Glutamatergic neuron (in vitro differentiated cells): ENCODE measurements at regions not wholly inside any gene's neighbourhood (a gene's known extent, or its start where the extent isn't known, plus 50 kb on each side); places are given as distances from the start of the nearest gene placed in this dataset.
"Not testable (repeated sequence)": the region's sequence is repeated elsewhere in the genome, so short reads cannot be mapped to it uniquely, and the experiment has no call there.

Experiments
- DNase-seq: peaks from one replicate; pipeline ENCODE4 v3.0.0; 2022
- H3K27ac Mint-ChIP-seq: one replicate; pipeline ENCODE4 v1.8.0; 2020; ENCODE audit warnings: mild to moderate bottlenecking, mixed read lengths, inconsistent platforms; ENCODE audit not compliant: unreplicated experiment
- H3K27me3 Mint-ChIP-seq: one replicate; pipeline ENCODE4 v1.8.0; 2020; ENCODE audit warnings: mild to moderate bottlenecking, moderate library complexity, mixed read lengths, inconsistent platforms; ENCODE audit not compliant: unreplicated experiment
- H3K36me3 Mint-ChIP-seq: one replicate; pipeline ENCODE4 v1.8.0; 2020; ENCODE audit warnings: mild to moderate bottlenecking, mixed read lengths, inconsistent platforms; ENCODE audit not compliant: unreplicated experiment
- H3K4me1 Mint-ChIP-seq: one replicate; pipeline ENCODE4 v1.8.0; 2020; ENCODE audit warnings: mild to moderate bottlenecking, low read depth, mixed read lengths, inconsistent platforms; ENCODE audit not compliant: unreplicated experiment
- H3K4me3 Mint-ChIP-seq: one replicate; pipeline ENCODE4 v1.8.0; 2020; ENCODE audit warnings: mild to moderate bottlenecking, mixed read lengths, inconsistent platforms; ENCODE audit not compliant: unreplicated experiment
- H3K9me3 Mint-ChIP-seq: one replicate; pipeline ENCODE4 v1.8.0; 2020; ENCODE audit warnings: mild to moderate bottlenecking, moderate library complexity, mixed read lengths, inconsistent platforms; ENCODE audit not compliant: unreplicated experiment
- TF ChIP-seq, protein P1 (sequence below): fragments of 200-600 bp; sonication (generic); IDR thresholded peaks from one replicate; pipeline ENCODE4 v1.5.0; 2021; ENCODE audit not compliant: partially characterized antibody, unreplicated experiment

DNA sequence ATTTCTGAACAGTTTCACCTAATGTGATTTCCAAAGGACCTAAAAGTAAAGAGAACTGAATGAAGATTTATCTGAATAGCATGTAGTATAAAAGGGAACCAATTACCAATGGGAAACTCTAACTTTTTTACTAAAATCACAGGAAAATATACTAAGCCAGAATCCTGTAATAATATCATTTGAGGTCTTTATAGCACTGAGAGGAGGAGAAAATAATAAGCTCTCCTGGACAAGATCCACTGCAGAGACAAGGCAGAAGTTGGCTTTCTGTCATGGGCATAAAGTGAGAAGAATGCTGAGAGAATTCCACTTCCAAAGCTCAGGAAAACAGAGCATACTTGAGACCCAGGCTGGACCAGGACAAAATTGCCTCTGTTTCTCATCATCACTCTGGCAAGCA, 1131.4 kb downstream of the SORCS1 start:
- no peak for DNase-seq
- H3K4me1 Mint-ChIP-seq = peaks cover 5% of the 10 kb centered on the region
- H3K27me3 Mint-ChIP-seq = peaks cover 2% of the 10 kb centered on the region
- H3K36me3 Mint-ChIP-seq = peaks cover 5% of the 10 kb centered on the region
- TF ChIP-seq, protein P1, sequence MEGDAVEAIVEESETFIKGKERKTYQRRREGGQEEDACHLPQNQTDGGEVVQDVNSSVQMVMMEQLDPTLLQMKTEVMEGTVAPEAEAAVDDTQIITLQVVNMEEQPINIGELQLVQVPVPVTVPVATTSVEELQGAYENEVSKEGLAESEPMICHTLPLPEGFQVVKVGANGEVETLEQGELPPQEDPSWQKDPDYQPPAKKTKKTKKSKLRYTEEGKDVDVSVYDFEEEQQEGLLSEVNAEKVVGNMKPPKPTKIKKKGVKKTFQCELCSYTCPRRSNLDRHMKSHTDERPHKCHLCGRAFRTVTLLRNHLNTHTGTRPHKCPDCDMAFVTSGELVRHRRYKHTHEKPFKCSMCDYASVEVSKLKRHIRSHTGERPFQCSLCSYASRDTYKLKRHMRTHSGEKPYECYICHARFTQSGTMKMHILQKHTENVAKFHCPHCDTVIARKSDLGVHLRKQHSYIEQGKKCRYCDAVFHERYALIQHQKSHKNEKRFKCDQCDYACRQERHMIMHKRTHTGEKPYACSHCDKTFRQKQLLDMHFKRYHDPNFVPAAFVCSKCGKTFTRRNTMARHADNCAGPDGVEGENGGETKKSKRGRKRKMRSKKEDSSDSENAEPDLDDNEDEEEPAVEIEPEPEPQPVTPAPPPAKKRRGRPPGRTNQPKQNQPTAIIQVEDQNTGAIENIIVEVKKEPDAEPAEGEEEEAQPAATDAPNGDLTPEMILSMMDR = no peak
- H3K4me3 Mint-ChIP-seq = no peak overlapping the region
- H3K9me3 Mint-ChIP-seq = no peaks in the 10 kb centered on the region
- no peak overlapping the region for H3K27ac Mint-ChIP-seq

DNA sequence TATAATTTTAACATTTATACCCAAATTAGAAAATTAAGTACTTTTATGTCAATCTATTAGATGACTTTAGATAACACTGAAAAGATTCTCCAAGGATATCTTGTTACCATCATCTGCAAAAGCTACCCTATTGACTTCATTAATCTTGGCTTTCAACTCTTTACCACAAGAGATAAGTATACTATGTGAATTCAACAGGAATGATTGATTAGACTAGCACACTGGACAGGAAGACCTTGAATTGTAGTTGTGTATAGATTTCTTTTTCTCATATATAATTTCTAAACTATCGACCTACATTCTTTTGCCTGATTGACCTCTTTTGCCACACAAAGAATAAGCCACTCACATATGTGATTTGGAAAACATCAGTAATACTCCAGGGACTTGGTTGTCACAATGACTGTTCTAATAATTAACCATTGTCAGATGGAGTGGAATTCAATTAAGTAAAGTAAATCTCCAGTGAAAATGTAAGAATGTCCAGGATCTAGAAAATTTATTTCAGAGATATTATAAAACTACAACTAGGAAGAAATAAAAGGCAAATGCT, 1132.0 kb downstream of the SORCS1 start:
- no peaks in the 10 kb centered on the region for H3K9me3 Mint-ChIP-seq

DNA sequence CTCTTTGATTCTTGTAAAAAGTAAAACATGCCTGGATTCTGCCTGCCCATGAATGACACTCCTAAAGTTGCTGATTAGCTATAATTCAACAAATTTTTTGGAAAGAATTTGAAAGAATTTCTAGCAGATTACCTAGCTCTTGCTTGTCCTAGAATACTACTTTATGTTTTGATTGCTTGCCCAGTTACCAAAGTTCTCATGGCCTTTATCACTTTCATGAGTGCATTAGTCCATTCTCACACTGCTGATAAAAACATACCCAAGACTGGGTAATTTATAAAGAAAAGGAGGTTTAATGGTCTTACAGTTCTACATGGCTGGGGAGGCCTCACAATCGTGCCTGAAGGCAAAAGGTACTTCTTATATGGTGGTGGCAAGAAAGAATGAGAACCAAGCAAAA, 1137.3 kb downstream of the SORCS1 start:
- TF ChIP-seq, protein P1 = no peak
- Mint-ChIP-seq H3K4me3 (no peak overlapping the region), H3K9me3 (no peaks in the 10 kb centered on the region), H3K4me1 (peaks cover 2% of the 10 kb centered on the region), H3K27ac (no peak overlapping the region), H3K36me3 (no peaks in the 10 kb centered on the region), H3K27me3 (peaks cover 2% of the 10 kb centered on the region)
- no peak for DNase-seq

More for the DNA sequence above, 1132.0 kb downstream of the SORCS1 start:
- TF ChIP-seq, protein P1 = no peak
- no peak for DNase-seq
- Mint-ChIP-seq H3K4me1 (peaks cover 5% of the 10 kb centered on the region), H3K36me3 (peaks cover 5% of the 10 kb centered on the region), H3K27me3 (peaks cover 2% of the 10 kb centered on the region), H3K4me3 (no peak overlapping the region), H3K27ac (no peak overlapping the region)

DNA sequence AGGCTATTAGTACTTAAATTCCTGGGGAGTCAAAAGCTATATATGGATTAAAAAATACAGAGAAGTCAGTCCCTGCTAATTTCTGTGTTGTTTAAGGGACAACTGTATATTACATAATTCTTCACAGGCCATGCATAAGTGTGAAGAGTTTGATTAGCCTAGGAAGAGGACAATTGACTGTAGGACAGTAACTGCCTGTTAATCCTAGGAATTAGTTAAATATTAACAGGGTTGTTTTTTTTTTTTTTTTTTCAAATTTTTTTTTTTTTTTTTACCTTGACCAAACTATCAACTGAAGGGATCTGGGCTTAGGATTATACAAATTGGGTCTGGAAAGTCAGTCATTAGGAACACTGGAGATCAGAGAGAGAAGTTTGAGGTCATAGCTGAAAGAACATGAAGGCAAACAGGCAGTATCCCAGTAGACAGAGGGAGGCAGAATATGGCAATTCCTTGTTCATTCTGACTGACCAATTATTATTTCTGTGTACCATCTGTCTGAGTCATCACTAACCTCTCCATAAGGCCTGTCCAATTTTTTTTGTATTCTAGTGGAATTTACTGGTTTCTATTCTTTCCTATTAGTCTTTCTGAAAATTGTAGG, 1139.2 kb downstream of the SORCS1 start:
- DNase-seq = no peak
- no peaks in the 10 kb centered on the region for H3K36me3 Mint-ChIP-seq
- peaks cover 2% of the 10 kb centered on the region for H3K27me3 Mint-ChIP-seq
- H3K4me3 Mint-ChIP-seq = no peak overlapping the region
- peaks cover 2% of the 10 kb centered on the region for H3K4me1 Mint-ChIP-seq
- TF ChIP-seq, protein P1 = no peak
- H3K9me3 Mint-ChIP-seq = no peaks in the 10 kb centered on the region
- H3K27ac Mint-ChIP-seq = no peak overlapping the region

DNA sequence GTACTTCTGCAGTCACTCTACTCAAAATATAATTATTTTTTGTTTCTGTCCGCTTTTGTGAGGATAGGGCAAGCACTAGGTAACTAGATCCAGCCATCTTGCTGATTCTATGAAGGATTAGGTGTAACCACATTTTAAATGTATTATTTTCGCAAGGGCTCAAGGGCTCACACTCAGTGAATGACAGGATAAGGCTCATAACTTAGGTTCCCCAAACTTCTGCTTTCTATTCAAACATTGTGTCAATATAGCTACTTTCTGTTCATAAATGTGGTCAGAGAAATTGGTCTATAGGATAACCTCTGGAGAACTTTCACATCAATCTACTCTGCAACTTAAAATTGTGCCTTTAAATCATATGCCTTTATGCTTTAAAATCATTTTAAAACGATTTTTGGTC, 1141.2 kb downstream of the SORCS1 start:
- Mint-ChIP-seq H3K4me1 (peaks cover 2% of the 10 kb centered on the region), H3K27me3 (peaks cover under 1% of the 10 kb centered on the region)

DNA sequence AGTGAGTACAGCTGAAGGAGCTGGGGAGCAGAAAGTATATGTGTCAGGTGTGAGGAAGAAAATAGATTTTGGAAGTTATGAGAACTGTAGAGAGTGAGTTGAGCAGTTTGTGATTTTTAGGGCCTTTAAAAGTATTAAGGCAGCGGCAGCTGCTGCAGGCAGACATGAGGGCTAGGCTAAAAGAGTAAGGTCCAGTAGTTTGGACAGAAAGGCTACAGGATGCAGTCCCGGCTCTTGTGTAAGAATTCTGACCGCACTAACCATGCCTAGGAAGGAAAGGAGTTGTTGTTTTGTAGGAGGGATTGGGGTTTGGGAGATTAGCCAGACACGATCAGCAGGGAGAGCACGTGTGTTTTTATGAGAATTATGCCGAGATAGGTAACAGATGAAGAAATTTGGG, 1144.9 kb downstream of the SORCS1 start:
- H3K4me1 Mint-ChIP-seq = not testable (repeated sequence)

More for the DNA sequence above, 1141.2 kb downstream of the SORCS1 start:
- Mint-ChIP-seq H3K9me3 (no peaks in the 10 kb centered on the region), H3K4me3 (no peak overlapping the region), H3K36me3 (no peaks in the 10 kb centered on the region), H3K27ac (no peak overlapping the region)
- TF ChIP-seq, protein P1 = no peak
- DNase-seq = no peak

DNA sequence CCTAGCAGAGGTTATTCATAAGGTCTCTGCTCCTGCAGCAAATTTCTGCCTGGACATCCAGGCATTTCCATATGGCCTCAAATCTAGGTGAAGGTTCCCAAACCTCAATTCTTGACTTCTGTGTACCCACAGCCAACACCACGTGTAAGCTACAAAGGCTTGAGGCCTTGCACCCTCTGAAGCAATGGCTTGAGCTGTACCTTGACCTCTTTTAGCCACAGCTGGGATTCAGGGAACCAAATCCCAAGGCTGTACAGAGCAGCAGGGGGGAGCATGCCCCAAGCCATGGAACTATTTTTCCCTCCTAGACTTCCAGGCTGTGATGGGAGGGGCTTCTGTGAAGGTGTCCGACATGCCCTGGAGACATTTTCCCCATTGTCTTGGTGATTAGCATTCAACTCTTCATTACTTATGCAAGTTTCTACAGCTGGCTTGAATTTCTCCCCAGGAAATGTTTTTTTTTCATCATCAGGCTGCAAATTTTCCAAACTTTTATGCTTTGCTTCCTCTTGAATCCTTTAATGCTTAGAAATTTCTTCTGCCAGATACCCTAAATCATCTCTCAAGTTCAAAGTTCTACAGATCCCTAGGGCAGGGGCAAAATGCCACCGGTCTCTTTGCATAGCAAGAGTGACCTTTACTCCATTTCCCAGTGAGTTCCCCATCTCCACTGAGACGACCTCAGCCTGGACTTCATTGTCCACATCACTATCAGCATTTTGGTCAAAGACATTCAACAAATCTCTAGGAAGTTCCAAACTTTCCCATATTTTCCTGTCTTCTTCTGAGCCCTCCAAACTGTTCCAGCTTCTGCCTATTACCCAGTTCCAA, 1148.9 kb downstream of the SORCS1 start:
- H3K9me3 Mint-ChIP-seq, DNase-seq, H3K36me3 Mint-ChIP-seq, H3K4me1 Mint-ChIP-seq, H3K4me3 Mint-ChIP-seq, H3K27ac Mint-ChIP-seq, H3K27me3 Mint-ChIP-seq: not testable (repeated sequence)

More for the DNA sequence above, 1144.9 kb downstream of the SORCS1 start:
- H3K36me3 Mint-ChIP-seq, H3K4me3 Mint-ChIP-seq, H3K9me3 Mint-ChIP-seq, H3K27me3 Mint-ChIP-seq, H3K27ac Mint-ChIP-seq, DNase-seq: not testable (repeated sequence)
